HG03060 (cell line): ENCODE measurements at regions not wholly inside any gene's neighbourhood (a gene's known extent, or its start where the extent isn't known, plus 50 kb on each side); places are given as distances from the start of the nearest gene placed in this dataset.
A peak's percentile ranks its signal among the peaks of the same experiment; 100 is the strongest.

Experiments used
- ATAC-seq: cut with Tn5 transposase; IDR thresholded peaks from one replicate; pipeline ENCODE4 v1.9.1; 2021; ENCODE audit warnings: low read depth, moderate number of reproducible peaks; ENCODE audit not compliant: unreplicated experiment

- no peak for ATAC-seq
Observed at GRCh38 chr2:8082840-8083239, 599.0 kb upstream of the ID2 start.

GRCh38 chr2:8086357-8086756, 595.5 kb upstream of the ID2 start:
- ATAC-seq: no peak

GRCh38 chr2:8086796-8087479, 594.9 kb upstream of the ID2 start:
- no peak for ATAC-seq

- no peak for ATAC-seq
Observed at GRCh38 chr2:8087480-8087840, 594.4 kb upstream of the ID2 start.

- no peak for ATAC-seq
Observed at GRCh38 chr2:8088810-8089209, 593.0 kb upstream of the ID2 start.

GRCh38 chr2:8089596-8089995, 592.3 kb upstream of the ID2 start:
- no peak for ATAC-seq

- peak; percentile 90 for ATAC-seq
Observed at GRCh38 chr2:8090748-8091700, 590.8 kb upstream of the ID2 start.

GRCh38 chr2:8094526-8094925, 587.3 kb upstream of the ID2 start:
- ATAC-seq: no peak

- no peak for ATAC-seq
Observed at GRCh38 chr2:8095978-8096377, 585.9 kb upstream of the ID2 start.

GRCh38 chr2:8096484-8096883, 585.4 kb upstream of the ID2 start:
- no peak for ATAC-seq

GRCh38 chr2:8098476-8099266, 583.2 kb upstream of the ID2 start:
- no peak for ATAC-seq

- no peak for ATAC-seq
Observed at GRCh38 chr2:8099267-8099582, 582.6 kb upstream of the ID2 start.

- no peak for ATAC-seq
Observed at GRCh38 chr2:8101614-8102277, 580.1 kb upstream of the ID2 start.

GRCh38 chr2:8102470-8102869, 579.4 kb upstream of the ID2 start:
- ATAC-seq: no peak

- no peak for ATAC-seq
Observed at GRCh38 chr2:8103085-8103708, 578.7 kb upstream of the ID2 start.

- no peak for ATAC-seq
Observed at GRCh38 chr2:8107150-8107549, 574.7 kb upstream of the ID2 start.

- no peak for ATAC-seq
Observed at GRCh38 chr2:8107621-8108378, 574.1 kb upstream of the ID2 start.

- ATAC-seq: no peak
Observed at GRCh38 chr2:8110716-8111115, 571.1 kb upstream of the ID2 start.

GRCh38 chr2:8111193-8111592, 570.7 kb upstream of the ID2 start:
- ATAC-seq: no peak

GRCh38 chr2:8115456-8115855, 566.4 kb upstream of the ID2 start:
- no peak for ATAC-seq
